HG02588 (cell line): ENCODE measurements at regions not wholly inside any gene's neighbourhood (a gene's known extent, or its start where the extent isn't known, plus 50 kb on each side); places are given as distances from the start of the nearest gene placed in this dataset.

ENCODE experiments used
- ATAC-seq: cut with Tn5 transposase; IDR thresholded peaks from one replicate; pipeline ENCODE4 v1.9.1; 2021; ENCODE audit warnings: mild to moderate bottlenecking, moderate library complexity; ENCODE audit not compliant: unreplicated experiment

GRCh38 chr4:13133700-13134099 is 350.4 kb downstream of the RAB28 start:
- ATAC-seq, result no peak

GRCh38 chr4:13130848-13131247 is 353.3 kb downstream of the RAB28 start:
- no peak for ATAC-seq

- ATAC-seq, result no peak
These were observed 355.0 kb downstream of the RAB28 start for GRCh38 chr4:13129095-13129494.

GRCh38 chr4:13126976-13127910 is 356.9 kb downstream of the RAB28 start:
- no peak for ATAC-seq

- ATAC-seq, result no peak
These were observed 365.5 kb downstream of the RAB28 start for GRCh38 chr4:13118633-13119032.

- ATAC-seq, result no peak
These were observed 367.0 kb downstream of the RAB28 start for GRCh38 chr4:13117185-13117584.

- no peak for ATAC-seq
These were observed 372.1 kb downstream of the RAB28 start for GRCh38 chr4:13112030-13112429.

GRCh38 chr4:13109536-13109935 is 374.6 kb downstream of the RAB28 start:
- ATAC-seq, result no peak

GRCh38 chr4:13108096-13108495 is 376.0 kb downstream of the RAB28 start:
- no peak for ATAC-seq

- ATAC-seq, result no peak
These were observed 380.6 kb downstream of the RAB28 start for GRCh38 chr4:13103382-13104015.

GRCh38 chr4:13102092-13102742 is 381.9 kb downstream of the RAB28 start:
- no peak for ATAC-seq

- no peak for ATAC-seq
These were observed 386.2 kb downstream of the RAB28 start for GRCh38 chr4:13097971-13098370.

GRCh38 chr4:13095722-13096121 is 388.4 kb downstream of the RAB28 start:
- no peak for ATAC-seq

GRCh38 chr4:13093170-13093569 is 391.0 kb downstream of the RAB28 start:
- ATAC-seq, result no peak

- no peak for ATAC-seq
These were observed 391.4 kb downstream of the RAB28 start for GRCh38 chr4:13092702-13093101.

GRCh38 chr4:13089659-13089998 is 394.5 kb downstream of the RAB28 start:
- ATAC-seq, result no peak

GRCh38 chr4:13088726-13089658 is 395.1 kb downstream of the RAB28 start:
- ATAC-seq, result no peak

- no peak for ATAC-seq
These were observed 397.1 kb downstream of the RAB28 start for GRCh38 chr4:13087041-13087440.

- ATAC-seq, result no peak
These were observed 399.9 kb downstream of the RAB28 start for GRCh38 chr4:13084210-13084609.

- ATAC-seq, result no peak
These were observed 402.3 kb downstream of the RAB28 start for GRCh38 chr4:13081830-13082229.

GRCh38 chr4:13067077-13067476 is 417.1 kb downstream of the RAB28 start:
- no peak for ATAC-seq
